MCF 10A (cell line): ENCODE measurements at regions not wholly inside any gene's neighbourhood (a gene's known extent, or its start where the extent isn't known, plus 50 kb on each side); places are given as distances from the start of the nearest gene placed in this dataset.

Experiments
- BruUV-seq: library from RNA; stranded (reverse); fragments of 400-500 nt; replicated peaks from 2 replicates; lab custom pipeline; 2021; lab: Mats Ljungman, UMichigan
- CTCF ChIA-PET: fragments of 300-600 bp; sonication (Branson Sonifier 250); formaldehyde crosslinking; extraction: SDS; loops from one replicate; lab custom pipeline; 2021; ENCODE audit warnings: antibody characterized with exemption, inconsistent platforms; lab: Yijun Ruan, JAX
- POLR2A ChIA-PET: fragments of 300-600, 350-650 bp; sonication (Branson Sonifier 250); formaldehyde crosslinking; extraction: SDS; loops from one replicate; lab custom pipeline; 2020; ENCODE audit warnings: antibody characterized with exemption, inconsistent platforms; lab: Yijun Ruan, JAX
- DNase-seq: peaks from one replicate; pipeline ENCODE4 v3.0.0-alpha.2; 2018; ENCODE audit not compliant: unreplicated experiment
- H3K27ac Mint-ChIP-seq: one replicate; pipeline ENCODE4 v1.8.0; 2022; ENCODE audit warnings: mild to moderate bottlenecking, low read depth, mixed read lengths; ENCODE audit not compliant: unreplicated experiment
- H3K27me3 Mint-ChIP-seq: one replicate; pipeline ENCODE4 v1.8.0; 2022; ENCODE audit warnings: mixed read lengths; ENCODE audit not compliant: insufficient read depth, unreplicated experiment
- H3K36me3 Mint-ChIP-seq: one replicate; pipeline ENCODE4 v1.8.0; 2022; ENCODE audit warnings: mild to moderate bottlenecking, moderate library complexity, mixed read lengths; ENCODE audit not compliant: insufficient read depth, unreplicated experiment
- H3K4me1 Mint-ChIP-seq: one replicate; pipeline ENCODE4 v1.8.0; 2022; ENCODE audit warnings: mixed read lengths; ENCODE audit not compliant: insufficient read depth, unreplicated experiment
- H3K4me3 Mint-ChIP-seq: one replicate; pipeline ENCODE4 v1.8.0; 2022; ENCODE audit warnings: mild to moderate bottlenecking, moderate library complexity, mixed read lengths; ENCODE audit not compliant: unreplicated experiment
- H3K9me3 Mint-ChIP-seq: one replicate; pipeline ENCODE4 v1.8.0; 2022; ENCODE audit warnings: mixed read lengths; ENCODE audit not compliant: unreplicated experiment
- intact Hi-C: fragments of 100-400 bp; cut with micrococcal nuclease; formaldehyde crosslinking; loops from 2 replicates; pipeline ENCODE4 v1.14.1; 2022
- TF ChIP-seq, protein P1 (sequence below): fragments of 200-600 bp; IDR thresholded peaks from one replicate; pipeline ENCODE4 v1.8.0; 2022; ENCODE audit warnings: antibody characterized with exemption, mild to moderate bottlenecking; ENCODE audit not compliant: unreplicated experiment

GRCh38 chr7:79664884-79665676, 211.6 kb upstream of the MAGI2 start:
- intact Hi-C loops: no loop called here
- ChIA-PET CTCF (interaction anchor here (0.7 kb wide), 1 partner anchor 106 kb away, joined by 3 read pairs; no protein-coding TSS in a partner anchor), POLR2A (no interaction called here)
- H3K9me3 Mint-ChIP-seq: no peaks in the 10 kb centered on the region
- no peak overlapping the region for H3K4me3 Mint-ChIP-seq
- DNase-seq: no peak
- no peaks in the 10 kb centered on the region for H3K36me3 Mint-ChIP-seq
- H3K27me3 Mint-ChIP-seq: peaks cover 13% of the 10 kb centered on the region
- no peak overlapping the region for H3K27ac Mint-ChIP-seq
- BruUV-seq: no TSS peak
- no peaks in the 10 kb centered on the region for H3K4me1 Mint-ChIP-seq
- TF ChIP-seq, protein P1, sequence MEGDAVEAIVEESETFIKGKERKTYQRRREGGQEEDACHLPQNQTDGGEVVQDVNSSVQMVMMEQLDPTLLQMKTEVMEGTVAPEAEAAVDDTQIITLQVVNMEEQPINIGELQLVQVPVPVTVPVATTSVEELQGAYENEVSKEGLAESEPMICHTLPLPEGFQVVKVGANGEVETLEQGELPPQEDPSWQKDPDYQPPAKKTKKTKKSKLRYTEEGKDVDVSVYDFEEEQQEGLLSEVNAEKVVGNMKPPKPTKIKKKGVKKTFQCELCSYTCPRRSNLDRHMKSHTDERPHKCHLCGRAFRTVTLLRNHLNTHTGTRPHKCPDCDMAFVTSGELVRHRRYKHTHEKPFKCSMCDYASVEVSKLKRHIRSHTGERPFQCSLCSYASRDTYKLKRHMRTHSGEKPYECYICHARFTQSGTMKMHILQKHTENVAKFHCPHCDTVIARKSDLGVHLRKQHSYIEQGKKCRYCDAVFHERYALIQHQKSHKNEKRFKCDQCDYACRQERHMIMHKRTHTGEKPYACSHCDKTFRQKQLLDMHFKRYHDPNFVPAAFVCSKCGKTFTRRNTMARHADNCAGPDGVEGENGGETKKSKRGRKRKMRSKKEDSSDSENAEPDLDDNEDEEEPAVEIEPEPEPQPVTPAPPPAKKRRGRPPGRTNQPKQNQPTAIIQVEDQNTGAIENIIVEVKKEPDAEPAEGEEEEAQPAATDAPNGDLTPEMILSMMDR: no peak

DNA sequence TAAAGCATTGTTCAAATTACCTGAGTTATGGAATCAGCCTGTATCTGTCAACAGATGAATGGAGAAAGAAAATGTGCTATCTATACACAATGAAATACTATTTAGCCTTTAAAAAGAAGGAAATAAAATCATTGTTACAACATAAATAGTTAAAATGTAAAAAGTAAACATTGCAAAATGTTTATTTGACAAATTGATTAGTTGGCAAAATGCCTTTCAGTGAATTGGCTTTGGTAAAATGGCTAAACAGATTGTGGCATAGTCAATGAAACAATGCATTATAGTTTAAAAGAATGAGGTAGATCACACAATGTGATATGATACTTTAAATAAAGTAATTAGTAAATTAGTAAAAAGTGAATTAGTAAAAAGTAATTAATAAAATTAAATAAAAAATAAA, 204.8 kb upstream of the MAGI2 start:
- TF ChIP-seq, protein P1: no peak
- no peaks in the 10 kb centered on the region for H3K36me3 Mint-ChIP-seq
- no peaks in the 10 kb centered on the region for H3K4me1 Mint-ChIP-seq
- no peak overlapping the region for H3K4me3 Mint-ChIP-seq
- no TSS peak for BruUV-seq
- H3K27ac Mint-ChIP-seq: no peak overlapping the region
- POLR2A ChIA-PET: no interaction called here
- intact Hi-C loops: no loop called here
- DNase-seq: no peak
- CTCF ChIA-PET: no interaction called here
- H3K9me3 Mint-ChIP-seq: no peaks in the 10 kb centered on the region
- H3K27me3 Mint-ChIP-seq: peaks cover 78% of the 10 kb centered on the region

DNA sequence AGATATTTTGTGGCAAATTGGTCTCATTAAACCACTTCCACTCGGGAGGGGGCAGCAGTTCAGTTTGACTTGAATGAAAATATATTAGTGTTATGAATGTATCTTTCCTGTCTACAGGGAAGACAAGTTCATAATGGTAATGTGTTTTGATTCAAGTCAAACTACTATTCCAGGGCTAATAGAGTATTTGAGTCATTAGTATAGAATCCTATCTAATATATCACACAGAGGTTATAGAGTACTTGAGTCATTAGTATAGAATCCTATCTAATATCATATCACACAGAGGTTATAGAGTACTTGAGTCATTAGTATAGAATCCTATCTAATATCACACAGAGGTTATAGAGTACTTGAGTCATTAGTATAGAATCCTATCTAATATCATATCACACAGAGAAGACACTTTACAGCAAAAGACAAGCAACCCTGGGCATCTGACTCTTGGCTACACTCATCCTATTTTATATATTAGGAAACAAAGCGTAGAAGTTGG, 199.7 kb upstream of the MAGI2 start:
- CTCF ChIA-PET: no interaction called here
- no TSS peak for BruUV-seq
- Mint-ChIP-seq H3K27ac (no peak overlapping the region), H3K4me3 (no peak overlapping the region), H3K27me3 (peaks cover 91% of the 10 kb centered on the region), H3K9me3 (no peaks in the 10 kb centered on the region), H3K36me3 (no peaks in the 10 kb centered on the region), H3K4me1 (no peaks in the 10 kb centered on the region)
- POLR2A ChIA-PET: no interaction called here
- intact Hi-C loops: no loop called here
- DNase-seq: no peak
- TF ChIP-seq, protein P1: no peak

- ChIA-PET POLR2A (no interaction called here), CTCF (no interaction called here)
- no peaks in the 10 kb centered on the region for H3K9me3 Mint-ChIP-seq
- H3K36me3 Mint-ChIP-seq: no peaks in the 10 kb centered on the region
- H3K4me1 Mint-ChIP-seq: no peaks in the 10 kb centered on the region
- intact Hi-C loops: no loop called here
- TF ChIP-seq, protein P1: no peak
- no peak for DNase-seq
- no TSS peak for BruUV-seq
- H3K27me3 Mint-ChIP-seq: peaks cover 91% of the 10 kb centered on the region
- no peak overlapping the region for H3K27ac Mint-ChIP-seq
- no peak overlapping the region for H3K4me3 Mint-ChIP-seq
Observed at GRCh38 chr7:79652619-79653018, 199.2 kb upstream of the MAGI2 start.
